Parathyroid adenoma (tissue), 2 donors: ENCODE measurements at regions not wholly inside any gene's neighbourhood (a gene's known extent, or its start where the extent isn't known, plus 50 kb on each side); places are given as distances from the start of the nearest gene placed in this dataset.
"Not testable (repeated sequence)": the region's sequence is repeated elsewhere in the genome, so short reads cannot be mapped to it uniquely, and the experiment has no call there.

Experiments used
- H2AFZ ChIP-seq: fragments of 300-600 bp; sonication (generic); one replicate; pipeline ENCODE4 v1.7.0; 2017; ENCODE audit warnings: antibody characterized with exemption, mild to moderate bottlenecking
- H3K27ac ChIP-seq: fragments of 300-600 bp; sonication (generic); one replicate; pipeline ENCODE4 v1.7.0; 2017
- H3K27me3 ChIP-seq: fragments of 300-600 bp; sonication (generic); one replicate; pipeline ENCODE4 v1.7.0; 2017; ENCODE audit warnings: low read length; ENCODE audit not compliant: control insufficient read depth, insufficient read depth
- H3K36me3 ChIP-seq: fragments of 300-600 bp; sonication (generic); one replicate; pipeline ENCODE4 v1.7.0; 2017; ENCODE audit warnings: low read length; ENCODE audit not compliant: control insufficient read depth, insufficient read depth
- H3K4me1 ChIP-seq: fragments of 300-600 bp; sonication (generic); one replicate; pipeline ENCODE4 v1.7.0; 2017; ENCODE audit warnings: control low read depth
- H3K4me2 ChIP-seq: fragments of 300-600 bp; sonication (generic); one replicate; pipeline ENCODE4 v1.7.0; 2017; ENCODE audit warnings: low read length
- H3K4me3 ChIP-seq: fragments of 300-600 bp; sonication (generic); one replicate; pipeline ENCODE4 v1.7.0; 2017; ENCODE audit warnings: low read depth, low read length
- H3K79me2 ChIP-seq: fragments of 300-600 bp; sonication (generic); one replicate; pipeline ENCODE4 v1.7.0; 2017; ENCODE audit warnings: control low read depth
- H3K9ac ChIP-seq: fragments of 300-600 bp; sonication (generic); one replicate; pipeline ENCODE4 v1.7.0; 2017; ENCODE audit warnings: mild to moderate bottlenecking
- H3K9me3 ChIP-seq: fragments of 300-600 bp; sonication (generic); one replicate; pipeline ENCODE4 v1.7.0; 2017; ENCODE audit warnings: low read length; ENCODE audit not compliant: control insufficient read depth
- TF ChIP-seq, protein P1 (sequence below): fragments of 300-600 bp; sonication (generic); IDR thresholded peaks from one replicate; pipeline ENCODE4 v1.7.0; 2017; ENCODE audit warnings: antibody characterized with exemption, mild to moderate bottlenecking
- donor health status: primary hyperparathyroidism.

DNA sequence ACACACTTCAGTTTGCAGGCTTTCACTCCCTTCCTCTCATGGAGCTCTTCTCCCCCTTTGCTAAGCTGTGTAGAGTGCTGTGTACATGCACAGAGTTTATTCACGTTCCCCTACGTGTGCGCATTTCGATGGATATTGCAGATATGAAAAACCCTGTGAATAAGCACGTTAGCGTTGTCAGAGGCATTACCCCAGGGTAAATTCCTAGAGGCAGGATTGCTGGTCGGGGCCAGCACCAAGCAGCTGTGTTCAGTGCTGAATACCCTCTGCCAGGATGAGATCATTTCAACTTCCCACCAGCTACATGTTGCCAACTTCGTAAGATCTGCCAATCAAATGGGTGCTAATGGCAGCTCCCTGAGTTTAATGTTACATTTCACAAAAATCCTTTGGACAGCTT is 172.3 kb upstream of the PPP1R26 start:
- Histone ChIP-seq H3K9ac (no peak overlapping the region), H3K4me2 (no peak overlapping the region), H3K4me1 (no peaks in the 10 kb centered on the region), H2AFZ (no peak overlapping the region), H3K36me3 (no peaks in the 10 kb centered on the region), H3K4me3 (no peak overlapping the region), H3K27me3 (no peaks in the 10 kb centered on the region), H3K79me2 (no peaks in the 10 kb centered on the region), H3K9me3 (no peaks in the 10 kb centered on the region), H3K27ac (no peak overlapping the region)
- TF ChIP-seq, protein P1, sequence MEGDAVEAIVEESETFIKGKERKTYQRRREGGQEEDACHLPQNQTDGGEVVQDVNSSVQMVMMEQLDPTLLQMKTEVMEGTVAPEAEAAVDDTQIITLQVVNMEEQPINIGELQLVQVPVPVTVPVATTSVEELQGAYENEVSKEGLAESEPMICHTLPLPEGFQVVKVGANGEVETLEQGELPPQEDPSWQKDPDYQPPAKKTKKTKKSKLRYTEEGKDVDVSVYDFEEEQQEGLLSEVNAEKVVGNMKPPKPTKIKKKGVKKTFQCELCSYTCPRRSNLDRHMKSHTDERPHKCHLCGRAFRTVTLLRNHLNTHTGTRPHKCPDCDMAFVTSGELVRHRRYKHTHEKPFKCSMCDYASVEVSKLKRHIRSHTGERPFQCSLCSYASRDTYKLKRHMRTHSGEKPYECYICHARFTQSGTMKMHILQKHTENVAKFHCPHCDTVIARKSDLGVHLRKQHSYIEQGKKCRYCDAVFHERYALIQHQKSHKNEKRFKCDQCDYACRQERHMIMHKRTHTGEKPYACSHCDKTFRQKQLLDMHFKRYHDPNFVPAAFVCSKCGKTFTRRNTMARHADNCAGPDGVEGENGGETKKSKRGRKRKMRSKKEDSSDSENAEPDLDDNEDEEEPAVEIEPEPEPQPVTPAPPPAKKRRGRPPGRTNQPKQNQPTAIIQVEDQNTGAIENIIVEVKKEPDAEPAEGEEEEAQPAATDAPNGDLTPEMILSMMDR, result no peak

DNA sequence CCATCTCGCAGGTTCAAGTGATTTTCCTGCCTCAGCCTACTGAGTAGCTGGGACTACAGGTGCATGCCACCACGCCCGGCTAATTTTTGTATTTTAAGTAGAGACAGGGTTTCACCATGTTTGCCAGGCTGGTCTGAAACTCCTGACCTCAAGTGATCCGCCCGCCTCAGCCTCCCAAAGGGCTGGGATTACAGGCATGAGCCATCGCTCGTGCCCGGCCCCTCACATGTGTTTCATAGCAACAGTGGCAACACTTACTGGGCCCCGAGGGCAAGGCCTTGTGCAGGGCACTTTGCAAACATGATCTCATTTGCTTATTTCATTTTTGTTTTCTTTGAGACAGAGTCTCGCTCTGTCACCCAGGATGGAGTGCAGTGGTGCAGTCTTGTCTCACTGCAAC is 171.7 kb upstream of the PPP1R26 start:
- H3K9me3 ChIP-seq, H3K4me1 ChIP-seq, H3K9ac ChIP-seq, H3K27me3 ChIP-seq, H3K27ac ChIP-seq, H2AFZ ChIP-seq, H3K4me3 ChIP-seq, H3K79me2 ChIP-seq, H3K4me2 ChIP-seq, H3K36me3 ChIP-seq: not testable (repeated sequence)

GRCh38 chr9:135308821-135309762 is 170.5 kb upstream of the PPP1R26 start:
- Histone ChIP-seq H3K9ac (no peak overlapping the region), H3K4me3 (no peak overlapping the region), H3K79me2 (no peaks in the 10 kb centered on the region), H3K27ac (no peak overlapping the region), H3K4me1 (no peaks in the 10 kb centered on the region), H3K9me3 (peaks cover 3% of the 10 kb centered on the region), H3K4me2 (no peak overlapping the region), H2AFZ (no peak overlapping the region), H3K27me3 (no peaks in the 10 kb centered on the region), H3K36me3 (no peaks in the 10 kb centered on the region)
- TF ChIP-seq, protein P1, result no peak

GRCh38 chr9:135309763-135310125 is 169.8 kb upstream of the PPP1R26 start:
- Histone ChIP-seq H3K36me3 (no peaks in the 10 kb centered on the region), H3K4me3 (no peak overlapping the region), H3K4me1 (no peaks in the 10 kb centered on the region), H3K27ac (no peak overlapping the region), H3K4me2 (no peak overlapping the region), H2AFZ (no peak overlapping the region), H3K9me3 (peaks cover 3% of the 10 kb centered on the region), H3K27me3 (no peaks in the 10 kb centered on the region), H3K9ac (no peak overlapping the region), H3K79me2 (no peaks in the 10 kb centered on the region)
- TF ChIP-seq, protein P1, result no peak

GRCh38 chr9:135310134-135310533 is 169.4 kb upstream of the PPP1R26 start:
- no peak overlapping the region for H3K27ac ChIP-seq
- H3K36me3 ChIP-seq, result no peaks in the 10 kb centered on the region
- H3K27me3 ChIP-seq, result no peaks in the 10 kb centered on the region
- H3K4me3 ChIP-seq, result no peak overlapping the region
- no peak overlapping the region for H2AFZ ChIP-seq
- TF ChIP-seq, protein P1, result no peak
- H3K9ac ChIP-seq, result no peak overlapping the region
- H3K4me1 ChIP-seq, result no peaks in the 10 kb centered on the region
- no peak overlapping the region for H3K4me2 ChIP-seq
- no peaks in the 10 kb centered on the region for H3K79me2 ChIP-seq
- peaks cover 3% of the 10 kb centered on the region for H3K9me3 ChIP-seq
